ENCODE measurements at regions not wholly inside any gene's neighbourhood (a gene's known extent, or its start where the extent isn't known, plus 50 kb on each side); places are given as distances from the start of the nearest gene placed in this dataset.

- DNase-seq (ENCODE audit: low spot score), result no peak
Observed at GRCh38 chr20:60579941-60580515, 621.8 kb downstream of the CDH26 start.

- DNase-seq (ENCODE audit: low spot score), result no peak
Observed at GRCh38 chr20:60581606-60582115, 623.4 kb downstream of the CDH26 start.

GRCh38 chr20:60583741-60584140, 625.5 kb downstream of the CDH26 start:
- DNase-seq (ENCODE audit: low spot score), result no peak

- DNase-seq (ENCODE audit: low spot score), result no peak
Observed at GRCh38 chr20:60584221-60584620, 626.0 kb downstream of the CDH26 start.

- DNase-seq (ENCODE audit: low spot score), result no peak
Observed at GRCh38 chr20:60585651-60586050, 627.4 kb downstream of the CDH26 start.

- no peak for DNase-seq (ENCODE audit: low spot score)
Observed at GRCh38 chr20:60586269-60587050, 628.2 kb downstream of the CDH26 start.

- no peak for DNase-seq (ENCODE audit: low spot score)
Observed at GRCh38 chr20:60587986-60588385, 629.8 kb downstream of the CDH26 start.

- DNase-seq (ENCODE audit: low spot score), result no peak
Observed at GRCh38 chr20:60589623-60590022, 631.4 kb downstream of the CDH26 start.

GRCh38 chr20:60591172-60591799, 633.1 kb downstream of the CDH26 start:
- DNase-seq (ENCODE audit: low spot score), result no peak

GRCh38 chr20:60598528-60598927, 640.3 kb downstream of the CDH26 start:
- no peak for DNase-seq (ENCODE audit: low spot score)

- no peak for DNase-seq (ENCODE audit: low spot score)
Observed at GRCh38 chr20:60599381-60599780, 641.2 kb downstream of the CDH26 start.

- DNase-seq (ENCODE audit: low spot score), result no peak
Observed at GRCh38 chr20:60600036-60600435, 641.8 kb downstream of the CDH26 start.

GRCh38 chr20:60624066-60624465, 628.0 kb upstream of the CDH4 start:
- no peak for DNase-seq (ENCODE audit: low spot score)

- no peak for DNase-seq (ENCODE audit: low spot score)
Observed at GRCh38 chr20:60627751-60628565, 624.1 kb upstream of the CDH4 start.

- DNase-seq (ENCODE audit: low spot score), result no peak
Observed at GRCh38 chr20:60628749-60629148, 623.3 kb upstream of the CDH4 start.

GRCh38 chr20:60629206-60629605, 622.9 kb upstream of the CDH4 start:
- DNase-seq (ENCODE audit: low spot score), result no peak

GRCh38 chr20:60630609-60631008, 621.5 kb upstream of the CDH4 start:
- DNase-seq (ENCODE audit: low spot score), result no peak

- DNase-seq (ENCODE audit: low spot score), result no peak
Observed at GRCh38 chr20:60631585-60632287, 620.3 kb upstream of the CDH4 start.

- no peak for DNase-seq (ENCODE audit: low spot score)
Observed at GRCh38 chr20:60632391-60633262, 619.4 kb upstream of the CDH4 start.

- no peak for DNase-seq (ENCODE audit: low spot score)
Observed at GRCh38 chr20:60634491-60635172, 617.4 kb upstream of the CDH4 start.
